ENCODE measurements at regions not wholly inside any gene's neighbourhood (a gene's known extent, or its start where the extent isn't known, plus 50 kb on each side); places are given as distances from the start of the nearest gene placed in this dataset.

DNA sequence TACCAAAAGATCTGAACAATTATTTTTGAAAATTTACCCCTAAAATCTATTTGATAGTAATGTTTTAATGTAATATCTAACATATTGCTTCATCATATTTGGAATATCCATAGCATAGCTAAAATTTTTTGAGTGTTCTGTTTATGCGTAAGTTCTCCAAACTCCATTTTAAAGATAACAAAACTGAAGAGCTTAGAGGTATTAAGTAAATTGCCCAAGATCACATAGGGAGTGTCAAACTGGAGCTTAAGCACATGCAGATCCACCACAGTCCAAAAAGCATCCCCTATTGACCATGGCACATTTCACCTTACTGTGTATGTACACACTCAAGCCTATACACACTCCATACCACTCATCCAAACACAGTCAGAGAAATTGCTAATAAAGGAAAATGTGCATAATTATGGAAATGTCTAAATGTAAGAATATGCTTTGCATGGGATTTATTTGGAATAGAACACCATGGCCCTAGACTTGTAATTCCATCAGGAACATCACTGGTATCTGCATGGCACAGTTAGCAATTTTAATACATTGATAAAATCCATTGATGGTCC is 85.2 kb upstream of the TGFBR2 start:
- no peak overlapping the region for H3K4me3 Mint-ChIP-seq
- H3K27ac Mint-ChIP-seq: no peak overlapping the region
- H3K4me3 ChIP-seq: no peak overlapping the region
- no peak overlapping the region for H3K27ac ChIP-seq (ENCODE audit: low read depth)
- H3K9me2 ChIP-seq (ENCODE audit: insufficient read depth): peaks cover 8% of the 10 kb centered on the region
- no peak overlapping the region for H3K4me2 ChIP-seq
- H3K36me3 ChIP-seq (ENCODE audit: insufficient read depth): no peaks in the 10 kb centered on the region
- H3F3A ChIP-seq (replicated peaks; ENCODE audit: low read depth): no peaks in the 10 kb centered on the region
- H3K4me1 ChIP-seq (ENCODE audit: insufficient read depth): no peaks in the 10 kb centered on the region
- H2AFZ ChIP-seq: no peak overlapping the region
- H3K4me1 Mint-ChIP-seq: peaks cover 4% of the 10 kb centered on the region
- no peaks in the 10 kb centered on the region for H4K20me1 ChIP-seq (replicated peaks; ENCODE audit: insufficient read depth)
- no peaks in the 10 kb centered on the region for H3K36me3 Mint-ChIP-seq (ENCODE audit: low read depth)
- ATAC-seq (no peak), DNase-seq (ENCODE audit: low spot score) (no peak)
- H3K79me2 ChIP-seq (replicated peaks; ENCODE audit: insufficient read depth): no peaks in the 10 kb centered on the region
- H3K9me3 Mint-ChIP-seq: no peaks in the 10 kb centered on the region; the same call in 2 of the 3 replicates
- peaks cover 2% of the 10 kb centered on the region for H3K27me3 Mint-ChIP-seq (ENCODE audit: insufficient read depth, low read depth, poor library complexity)
- TF ChIP-seq REST (IDR thresholded peaks at IDR 0.05; ENCODE audit: unreplicated experiment) (no peak), EZH2phosphoT487 (IDR thresholded peaks at IDR 0.05; ENCODE audit: unreplicated experiment) (no peak), CREB1 (CRISPR knock-in tag; IDR thresholded peaks at IDR 0.05; ENCODE audit: low read depth) (no peak), EZH2 (IDR thresholded peaks at IDR 0.05; ENCODE audit: low read depth, unreplicated experiment) (no peak), ETS1 (IDR thresholded peaks at IDR 0.05) (no peak), ZNF331 (CRISPR knock-in tag; IDR thresholded peaks at IDR 0.05; ENCODE audit: low read depth) (no peak), CTCF (conservative IDR thresholded peaks at IDR 0.05; ENCODE audit: low read depth in 2 of 2) (no peak)
- no peaks in the 10 kb centered on the region for H3K27me3 ChIP-seq (ENCODE audit: insufficient read depth)

GRCh38 chr3:30522476-30522875 is 83.9 kb upstream of the TGFBR2 start:
- H3K27ac ChIP-seq (ENCODE audit: low read depth): no peak overlapping the region
- no peaks in the 10 kb centered on the region for H3K36me3 Mint-ChIP-seq (ENCODE audit: low read depth)
- H3K4me3 ChIP-seq: no peak overlapping the region
- H3K9me3 Mint-ChIP-seq: no peaks in the 10 kb centered on the region; the same call in 2 of the 3 replicates
- no peak overlapping the region for H3K27ac Mint-ChIP-seq
- H2AFZ ChIP-seq: no peak overlapping the region
- ATAC-seq (no peak), DNase-seq (ENCODE audit: low spot score) (no peak)
- no peaks in the 10 kb centered on the region for H3K79me2 ChIP-seq (replicated peaks; ENCODE audit: insufficient read depth)
- H3K4me3 Mint-ChIP-seq: no peak overlapping the region
- peaks cover 8% of the 10 kb centered on the region for H3K9me2 ChIP-seq (ENCODE audit: insufficient read depth)
- H3K4me1 ChIP-seq (ENCODE audit: insufficient read depth): no peaks in the 10 kb centered on the region
- H3K4me1 Mint-ChIP-seq: peaks cover 4% of the 10 kb centered on the region
- H3K36me3 ChIP-seq (ENCODE audit: insufficient read depth): no peaks in the 10 kb centered on the region
- no peaks in the 10 kb centered on the region for H3K27me3 Mint-ChIP-seq (ENCODE audit: insufficient read depth, low read depth, poor library complexity)
- H3K27me3 ChIP-seq (ENCODE audit: insufficient read depth): no peaks in the 10 kb centered on the region
- no peak overlapping the region for H3K4me2 ChIP-seq
- H3F3A ChIP-seq (replicated peaks; ENCODE audit: low read depth): no peaks in the 10 kb centered on the region
- H4K20me1 ChIP-seq (replicated peaks; ENCODE audit: insufficient read depth): no peaks in the 10 kb centered on the region
- TF ChIP-seq ZNF462 (CRISPR knock-in tag; IDR thresholded peaks at IDR 0.05) (no peak), STAT1 (IDR thresholded peaks at IDR 0.05; ENCODE audit: unreplicated experiment) (no peak), NANOG (IDR thresholded peaks at IDR 0.05; ENCODE audit: borderline replicate concordance) (no peak)

Data from GM23338 (cell line).